Endothelial cell of umbilical vein (primary cell): ENCODE measurements at regions not wholly inside any gene's neighbourhood (a gene's known extent, or its start where the extent isn't known, plus 50 kb on each side); places are given as distances from the start of the nearest gene placed in this dataset.

Experiments used
- BruUV-seq: library from RNA; stranded (reverse); fragments of 400-500 nt; replicated peaks from 2 replicates; lab custom pipeline; 2021; lab: Mats Ljungman, UMichigan
- CTCF ChIA-PET: fragments of 300-600, 350-600 bp; sonication (Branson Sonifier 250); formaldehyde crosslinking; loops from one replicate; lab custom pipeline; 2021; ENCODE audit warnings: antibody characterized with exemption, inconsistent platforms; lab: Charles Lee
- POLR2A ChIA-PET: fragments of 300-600, 350-600 bp; sonication (Branson Sonifier 250); formaldehyde crosslinking; loops from one replicate; lab custom pipeline; 2021; ENCODE audit warnings: antibody characterized with exemption, inconsistent platforms; lab: Charles Lee
- DNase-seq: peaks from one replicate; pipeline ENCODE4 v3.0.0-alpha.2; 2011; ENCODE audit warnings: low read depth, low spot score
- FAIRE-seq: peaks from 2 replicates; lab custom pipeline; 2011; peaks lifted over from hg19 to GRCh38; lab: Jason Lieb, UNC
- H2AFZ ChIP-seq: 2 replicates; pipeline ENCODE4 v1.6.0; 2012; ENCODE audit warnings: low read depth, low read length, control low read depth, inconsistent platforms
- H3K27ac ChIP-seq: 2 replicates; pipeline ENCODE4 v1.5.1; 2011; ENCODE audit warnings: low read depth, mild to moderate bottlenecking, control low read depth, low read length, moderate library complexity; ENCODE audit not compliant: insufficient read depth
- H3K27me3 ChIP-seq, 2 experiments: 2 replicates each; pipeline versions ENCODE4 v1.6.0 to v1.6.1; 2011; ENCODE audit warnings: low read length in 2 of 2, mixed read lengths in 1 of 2; ENCODE audit not compliant: control insufficient read depth in 2 of 2, insufficient read depth in 2 of 2
- H3K36me3 ChIP-seq, 2 experiments: 2 replicates in 1 of 2; 3 replicates in 1 of 2; pipeline ENCODE4 v1.5.1; 2011; ENCODE audit warnings: low read length in 2 of 2, mild to moderate bottlenecking in 1 of 2, moderate library complexity in 1 of 2; ENCODE audit not compliant: control insufficient read depth in 2 of 2, insufficient read depth in 2 of 2; ENCODE audit errors: extremely low read depth in 1 of 2
- H3K4me1 ChIP-seq: 3 replicates; pipeline ENCODE4 v1.5.1; 2011; ENCODE audit warnings: mild to moderate bottlenecking, low read length; ENCODE audit not compliant: control insufficient read depth, insufficient read depth; ENCODE audit errors: extremely low read depth
- H3K4me2 ChIP-seq: 2 replicates; pipeline ENCODE4 v1.6.1; 2011; ENCODE audit warnings: low read length, control low read depth, mixed read lengths; ENCODE audit not compliant: insufficient read depth
- H3K4me3 ChIP-seq, 3 experiments: fragments of 200-600 bp in 1 of 3; sonication (generic), shearing (Covaris generic) in 1 of 3; replicated peaks in 1 of 3; 2 replicates each; pipeline ENCODE4 v1.5.1; 2011 to 2016; ENCODE audit warnings: control low read depth in 3 of 3, low read length in 3 of 3, mild to moderate bottlenecking in 2 of 3, inconsistent platforms in 1 of 3, low read depth in 1 of 3, moderate library complexity in 1 of 3; ENCODE audit not compliant: insufficient read depth in 1 of 3
- H3K79me2 ChIP-seq: 2 replicates; pipeline ENCODE4 v1.6.0; 2012; ENCODE audit warnings: low read length, inconsistent platforms; ENCODE audit not compliant: control insufficient read depth, insufficient read depth
- H3K9ac ChIP-seq: replicated peaks from 2 replicates; pipeline ENCODE3; 2011; ENCODE audit warnings: low read length, control low read depth; ENCODE audit not compliant: insufficient read depth; ENCODE audit errors: extremely low read depth
- H3K9me1 ChIP-seq: replicated peaks from 3 replicates; pipeline ENCODE4 v1.6.0; 2011; ENCODE audit warnings: mild to moderate bottlenecking, low read length; ENCODE audit not compliant: control insufficient read depth, insufficient read depth; ENCODE audit errors: extremely low read depth
- H3K9me3 ChIP-seq: replicated peaks from 2 replicates; pipeline ENCODE4 v1.5.1; 2012; ENCODE audit warnings: low read length, inconsistent platforms; ENCODE audit not compliant: control insufficient read depth, insufficient read depth
- H4K20me1 ChIP-seq: replicated peaks from 2 replicates; pipeline ENCODE3; 2011; ENCODE audit warnings: mild to moderate bottlenecking, low read length; ENCODE audit not compliant: control insufficient read depth, insufficient read depth; ENCODE audit errors: extremely low read depth
- FOS ChIP-seq: IDR thresholded peaks from 2 replicates; pipeline ENCODE4 v1.6.1; 2011; ENCODE audit warnings: mild to moderate bottlenecking, low read length, moderate library complexity, borderline replicate concordance; ENCODE audit not compliant: insufficient read depth
- GATA2 ChIP-seq: IDR thresholded peaks from 2 replicates; pipeline ENCODE4 v1.7.0; 2011; ENCODE audit warnings: low read depth, mild to moderate bottlenecking, moderate library complexity, mixed read lengths, low read length; ENCODE audit not compliant: insufficient read length, insufficient read depth
- JUN ChIP-seq: IDR thresholded peaks from 2 replicates; pipeline ENCODE4 v1.6.1; 2011; ENCODE audit warnings: borderline replicate concordance, low read depth; ENCODE audit not compliant: insufficient read length, insufficient read depth
- MAX ChIP-seq: IDR thresholded peaks from 2 replicates; pipeline ENCODE4 v1.6.1; 2011; ENCODE audit not compliant: insufficient read depth, insufficient read length
- POLR2A ChIP-seq: IDR thresholded peaks from 2 replicates; pipeline ENCODE4 v1.6.1; 2012; ENCODE audit warnings: low read depth, mild to moderate bottlenecking, control low read depth, low read length
- POLR2AphosphoS5 ChIP-seq: IDR thresholded peaks from 2 replicates; pipeline ENCODE4 v1.6.1; 2012; ENCODE audit warnings: low read depth, mild to moderate bottlenecking, control low read depth, low read length, moderate library complexity; ENCODE audit not compliant: insufficient read depth
- dilution Hi-C: fragments of 300-500 bp; cut with MboI; formaldehyde crosslinking; loops from one replicate; pipeline ENCODE4 v1.15.0; 2019; ENCODE audit warnings: low sequenced_read_pairs; ENCODE audit not compliant: extremely low pct_ligation_motif_present
- intact Hi-C: fragments of 100-400 bp; cut with micrococcal nuclease; formaldehyde crosslinking; loops from one replicate; pipeline ENCODE4 v1.10.0; 2022
- TF ChIP-seq, protein P1 (sequence below), 2 donors: IDR thresholded peaks; 1 replicate in 1 of 2; 2 replicates in 1 of 2; pipeline ENCODE4 v1.5.1; 2011; ENCODE audit warnings: low read length in 2 of 2, mild to moderate bottlenecking in 2 of 2, moderate library complexity in 2 of 2, control low read depth in 1 of 2, inconsistent platforms in 1 of 2, low read depth in 1 of 2; ENCODE audit not compliant: insufficient read depth in 1 of 2; ENCODE audit errors: extremely low read depth in 1 of 2

DNA sequence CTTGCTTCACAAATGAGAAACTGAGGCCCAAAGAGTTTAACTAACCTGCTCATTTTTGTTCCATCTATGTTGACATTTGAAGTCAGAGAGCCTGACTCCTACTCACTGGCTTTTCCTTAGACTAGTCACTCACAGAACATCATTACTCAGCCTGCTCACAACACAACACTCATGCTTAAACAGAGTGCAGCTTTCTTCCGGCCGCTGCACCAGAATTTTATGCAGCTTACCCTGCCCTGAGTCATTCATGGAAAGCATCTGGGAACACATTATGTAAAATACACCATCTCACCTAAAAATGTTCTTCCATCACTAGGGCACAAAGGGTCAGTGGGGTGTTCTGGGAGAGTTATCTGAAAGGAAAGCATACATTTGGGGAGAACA lies 303.4 kb downstream of the SPRY2 start:
- POLR2A ChIA-PET, result no interaction called here
- H3K4me1 ChIP-seq, result peaks cover 36% of the 10 kb centered on the region
- no peak overlapping the region for H3K4me3 ChIP-seq
- CTCF ChIA-PET, result interaction anchor here (0.8 to 1.9 kb wide), 4 partner anchors 101 to 305 kb away, joined by 3 to 9 read pairs (median 4); partner anchors contain the start of gene SPRY2
- H3K9me1 ChIP-seq, result no peaks in the 10 kb centered on the region
- H4K20me1 ChIP-seq, result no peaks in the 10 kb centered on the region
- TF ChIP-seq GATA2, result peak; percentile 60
- peak; percentile 68 for TF ChIP-seq POLR2AphosphoS5
- peak; percentile 97 for TF ChIP-seq FOS
- TF ChIP-seq, protein P1, sequence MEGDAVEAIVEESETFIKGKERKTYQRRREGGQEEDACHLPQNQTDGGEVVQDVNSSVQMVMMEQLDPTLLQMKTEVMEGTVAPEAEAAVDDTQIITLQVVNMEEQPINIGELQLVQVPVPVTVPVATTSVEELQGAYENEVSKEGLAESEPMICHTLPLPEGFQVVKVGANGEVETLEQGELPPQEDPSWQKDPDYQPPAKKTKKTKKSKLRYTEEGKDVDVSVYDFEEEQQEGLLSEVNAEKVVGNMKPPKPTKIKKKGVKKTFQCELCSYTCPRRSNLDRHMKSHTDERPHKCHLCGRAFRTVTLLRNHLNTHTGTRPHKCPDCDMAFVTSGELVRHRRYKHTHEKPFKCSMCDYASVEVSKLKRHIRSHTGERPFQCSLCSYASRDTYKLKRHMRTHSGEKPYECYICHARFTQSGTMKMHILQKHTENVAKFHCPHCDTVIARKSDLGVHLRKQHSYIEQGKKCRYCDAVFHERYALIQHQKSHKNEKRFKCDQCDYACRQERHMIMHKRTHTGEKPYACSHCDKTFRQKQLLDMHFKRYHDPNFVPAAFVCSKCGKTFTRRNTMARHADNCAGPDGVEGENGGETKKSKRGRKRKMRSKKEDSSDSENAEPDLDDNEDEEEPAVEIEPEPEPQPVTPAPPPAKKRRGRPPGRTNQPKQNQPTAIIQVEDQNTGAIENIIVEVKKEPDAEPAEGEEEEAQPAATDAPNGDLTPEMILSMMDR (IDR thresholded peaks at IDR 0.05; ENCODE audit: extremely low read depth in 1 of 2, insufficient read depth in 1 of 2, low read depth in 1 of 2, low read length in 2 of 2), result no peak
- no peak for TF ChIP-seq MAX
- peak; percentile 57 for TF ChIP-seq JUN
- no peak for TF ChIP-seq POLR2A
- no peaks in the 10 kb centered on the region for H3K36me3 ChIP-seq
- peak overlapping the region; percentile 39 for H3K4me2 ChIP-seq
- no TSS peak for BruUV-seq
- intact Hi-C loops, result loop anchor here (5.0 kb wide), 2 partner anchors 240 to 260 kb away; no protein-coding TSS in a partner anchor
- FAIRE-seq (peak; percentile 77), DNase-seq (peak; percentile 77)
- H3K27ac ChIP-seq, result peak overlapping the region; percentile 77
- dilution Hi-C loops, result loop anchor here (25.0 kb wide), 1 partner anchor 300 kb away; the partner anchor contains the start of gene SPRY2
- H3K9me3 ChIP-seq, result no peaks in the 10 kb centered on the region
- H3K9ac ChIP-seq, result peak overlapping the region; percentile 52
- peak overlapping the region; percentile 31 for H2AFZ ChIP-seq
- no peaks in the 10 kb centered on the region for H3K79me2 ChIP-seq
- H3K27me3 ChIP-seq, result no peaks in the 10 kb centered on the region
